ENCODE measurements at regions not wholly inside any gene's neighbourhood (a gene's known extent, or its start where the extent isn't known, plus 50 kb on each side); places are given as distances from the start of the nearest gene placed in this dataset.

DNA sequence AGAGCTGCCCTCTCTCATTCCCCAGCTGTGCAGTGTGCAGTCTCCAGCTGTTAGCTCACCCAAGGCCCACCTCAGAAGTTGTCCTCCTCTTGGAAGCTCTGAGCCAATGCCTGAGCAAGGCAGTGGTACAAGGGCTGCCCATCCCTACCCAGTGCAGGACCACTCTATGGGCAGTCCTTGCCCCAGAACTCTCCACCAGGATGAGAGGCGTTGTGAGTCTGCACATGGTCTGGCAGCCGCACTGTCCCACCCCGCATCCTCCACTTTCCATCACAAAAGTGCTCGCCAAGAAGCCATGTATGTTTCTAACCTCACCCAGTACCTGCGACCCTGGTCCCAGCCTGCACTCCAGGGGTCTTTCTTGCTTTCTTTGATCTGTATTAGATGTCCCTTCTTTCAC is 175.1 kb upstream of the PMEPA1 start:
- TF ChIP-seq, protein P1, sequence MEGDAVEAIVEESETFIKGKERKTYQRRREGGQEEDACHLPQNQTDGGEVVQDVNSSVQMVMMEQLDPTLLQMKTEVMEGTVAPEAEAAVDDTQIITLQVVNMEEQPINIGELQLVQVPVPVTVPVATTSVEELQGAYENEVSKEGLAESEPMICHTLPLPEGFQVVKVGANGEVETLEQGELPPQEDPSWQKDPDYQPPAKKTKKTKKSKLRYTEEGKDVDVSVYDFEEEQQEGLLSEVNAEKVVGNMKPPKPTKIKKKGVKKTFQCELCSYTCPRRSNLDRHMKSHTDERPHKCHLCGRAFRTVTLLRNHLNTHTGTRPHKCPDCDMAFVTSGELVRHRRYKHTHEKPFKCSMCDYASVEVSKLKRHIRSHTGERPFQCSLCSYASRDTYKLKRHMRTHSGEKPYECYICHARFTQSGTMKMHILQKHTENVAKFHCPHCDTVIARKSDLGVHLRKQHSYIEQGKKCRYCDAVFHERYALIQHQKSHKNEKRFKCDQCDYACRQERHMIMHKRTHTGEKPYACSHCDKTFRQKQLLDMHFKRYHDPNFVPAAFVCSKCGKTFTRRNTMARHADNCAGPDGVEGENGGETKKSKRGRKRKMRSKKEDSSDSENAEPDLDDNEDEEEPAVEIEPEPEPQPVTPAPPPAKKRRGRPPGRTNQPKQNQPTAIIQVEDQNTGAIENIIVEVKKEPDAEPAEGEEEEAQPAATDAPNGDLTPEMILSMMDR (conservative IDR thresholded peaks at IDR 0.05; ENCODE audit: low read depth, low read length), result no peak
- TF ChIP-seq EZH2 (IDR thresholded peaks at IDR 0.05; ENCODE audit: low read length, unreplicated experiment) (no peak), EZH2phosphoT487 (IDR thresholded peaks at IDR 0.05; ENCODE audit: borderline replicate concordance, low read length) (no peak)
